ENCODE measurements at regions not wholly inside any gene's neighbourhood (a gene's known extent, or its start where the extent isn't known, plus 50 kb on each side); places are given as distances from the start of the nearest gene placed in this dataset.
"Not testable (repeated sequence)": the region's sequence is repeated elsewhere in the genome, so short reads cannot be mapped to it uniquely, and the experiment has no call there.

GRCh38 chr1:232166942-232167341 lies 463.0 kb downstream of the SIPA1L2 start:
- H3K9me3 ChIP-seq = peaks cover 0 to 11% (median 4%) of the 10 kb centered on the region in 8 donors
- 39 to 52% (median 42%) methylated on average over 4 of the region's 4 CpGs for WGBS, 5 donors
- TF ChIP-seq POLR2A (IDR thresholded peaks at IDR 0.05) = no peak
- TF ChIP-seq POLR2AphosphoS5 (IDR thresholded peaks at IDR 0.05) = no peak
- TF ChIP-seq CTCF (IDR thresholded peaks at IDR 0.05 in 8 of 11, conservative IDR thresholded peaks at IDR 0.05 in 3 of 11) = no peak
- no peaks in the 10 kb centered on the region for H3K4me1 ChIP-seq
- H3K4me3 ChIP-seq = no peak overlapping the region
- intact Hi-C loops (cut with DNase I; ENCODE audit: low total_unique reads) = no loop called here
- H3K27me3 ChIP-seq (replicated peaks in 1 of 7) = peaks cover 0 to 4% (median 0%) of the 10 kb centered on the region in 7 donors
- DNase-seq = no peak
- H3K27ac ChIP-seq = no peak overlapping the region
- no peaks in the 10 kb centered on the region for H3K36me3 ChIP-seq

GRCh38 chr1:232164078-232164963 lies 465.6 kb downstream of the SIPA1L2 start:
- WGBS, 5 donors = 92 to 96% (median 95%) methylated on average over 4 of the region's 4 CpGs
- TF ChIP-seq POLR2AphosphoS5 (IDR thresholded peaks at IDR 0.05) = no peak
- TF ChIP-seq POLR2A (IDR thresholded peaks at IDR 0.05) = no peak
- TF ChIP-seq CTCF (IDR thresholded peaks at IDR 0.05 in 8 of 11, conservative IDR thresholded peaks at IDR 0.05 in 3 of 11) = no peak
- intact Hi-C loops (cut with DNase I; ENCODE audit: low total_unique reads) = no loop called here
- Histone ChIP-seq H3K36me3 (no peaks in the 10 kb centered on the region), H3K9me3 (peaks cover 0 to 11% (median 4%) of the 10 kb centered on the region in 8 donors), H3K4me1 (no peaks in the 10 kb centered on the region), H3K4me3 (no peak overlapping the region), H3K27me3 (replicated peaks in 1 of 7) (no peaks in the 10 kb centered on the region), H3K27ac (no peak overlapping the region)
- no peak for DNase-seq

- intact Hi-C loops (cut with DNase I; ENCODE audit: low total_unique reads) = no loop called here
- no peaks in the 10 kb centered on the region for H3K27me3 ChIP-seq (replicated peaks in 1 of 7)
- no peak for TF ChIP-seq POLR2A (IDR thresholded peaks at IDR 0.05)
- TF ChIP-seq POLR2AphosphoS5 (IDR thresholded peaks at IDR 0.05) = no peak
- TF ChIP-seq CTCF (IDR thresholded peaks at IDR 0.05 in 8 of 11, conservative IDR thresholded peaks at IDR 0.05 in 3 of 11) = no peak
- no peak for DNase-seq
- H3K4me3 ChIP-seq = no peak overlapping the region
- peaks cover 0 to 13% (median 5%) of the 10 kb centered on the region in 8 donors for H3K9me3 ChIP-seq
- no peaks in the 10 kb centered on the region for H3K4me1 ChIP-seq
- no peak overlapping the region for H3K27ac ChIP-seq
- H3K36me3 ChIP-seq = no peaks in the 10 kb centered on the region
- WGBS, 5 donors = 77 to 100% (median 94%) methylated on average over 1 of the region's 1 CpG
These were observed 466.4 kb downstream of the SIPA1L2 start for GRCh38 chr1:232163533-232163932.

GRCh38 chr1:232162001-232162400 lies 467.9 kb downstream of the SIPA1L2 start:
- Histone ChIP-seq H3K9me3 (peaks cover 0 to 18% (median 6%) of the 10 kb centered on the region in 8 donors), H3K4me3 (no peak overlapping the region), H3K27ac (no peak overlapping the region), H3K36me3 (no peaks in the 10 kb centered on the region), H3K27me3 (replicated peaks in 1 of 7) (no peaks in the 10 kb centered on the region), H3K4me1 (no peaks in the 10 kb centered on the region)
- no peak for DNase-seq
- TF ChIP-seq POLR2A (IDR thresholded peaks at IDR 0.05) (no peak), POLR2AphosphoS5 (IDR thresholded peaks at IDR 0.05) (no peak), CTCF (IDR thresholded peaks at IDR 0.05 in 8 of 11, conservative IDR thresholded peaks at IDR 0.05 in 3 of 11) (no peak)
- WGBS, 5 donors = 45 to 74% (median 52%) methylated on average over 1 of the region's 1 CpG
- intact Hi-C loops (cut with DNase I; ENCODE audit: low total_unique reads) = no loop called here

- H3K27me3 ChIP-seq (replicated peaks in 1 of 7); H3K4me1 ChIP-seq; H3K27ac ChIP-seq; H3K36me3 ChIP-seq; intact Hi-C loops (cut with DNase I; ENCODE audit: low total_unique reads); DNase-seq; H3K4me3 ChIP-seq; H3K9me3 ChIP-seq: not testable (repeated sequence)
- WGBS, 5 donors = 88 to 98% (median 94%) methylated on average over 2 of the region's 2 CpGs
These were observed 471.4 kb downstream of the SIPA1L2 start for GRCh38 chr1:232158558-232158957.

- H3K36me3 ChIP-seq; H3K4me3 ChIP-seq; H3K4me1 ChIP-seq; DNase-seq; H3K27me3 ChIP-seq (replicated peaks in 1 of 7); H3K9me3 ChIP-seq; H3K27ac ChIP-seq; intact Hi-C loops (cut with DNase I; ENCODE audit: low total_unique reads): not testable (repeated sequence)
- WGBS, 5 donors = 82 to 94% (median 90%) methylated on average over 3 of the region's 3 CpGs
These were observed 473.9 kb downstream of the SIPA1L2 start for GRCh38 chr1:232156070-232156469.
